ENCODE measurements at regions not wholly inside any gene's neighbourhood (a gene's known extent, or its start where the extent isn't known, plus 50 kb on each side); places are given as distances from the start of the nearest gene placed in this dataset.

DNA sequence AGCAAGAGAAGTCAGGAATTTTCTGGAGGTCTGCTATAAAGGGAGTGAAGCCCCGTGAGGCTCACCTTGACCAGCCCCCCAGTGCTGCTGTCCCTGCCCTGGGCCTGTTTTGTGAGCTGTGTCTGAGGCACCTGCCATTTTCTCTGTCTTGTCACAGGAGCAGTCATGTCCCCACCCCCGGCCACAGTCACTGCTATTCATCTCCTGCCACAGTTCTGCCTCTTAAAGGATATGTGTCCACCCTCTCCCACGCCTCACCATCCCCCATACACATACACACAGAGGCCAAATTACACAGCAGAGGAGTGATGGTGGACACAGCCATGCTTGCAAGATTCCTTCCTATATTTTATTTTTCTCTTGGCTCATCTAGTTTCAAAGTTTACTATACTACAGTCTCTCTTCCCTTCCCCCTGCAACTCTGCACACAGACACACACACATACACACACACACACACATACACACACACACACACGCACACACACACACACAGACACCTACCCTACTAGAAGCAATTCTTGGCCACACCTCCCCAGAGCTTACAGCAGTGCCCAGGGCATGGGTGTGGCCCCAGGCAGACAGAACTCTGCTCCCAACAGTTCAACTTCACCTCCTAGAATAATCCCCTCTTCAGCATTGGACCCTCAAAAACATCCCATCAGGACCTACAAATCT is 68.7 kb upstream of the TAB2 start:
- no peak overlapping the region for H3K4me3 ChIP-seq (ENCODE audit: low read depth, low read length, poor library complexity, severe bottlenecking)
- H3K4me1 ChIP-seq (ENCODE audit: insufficient read depth, low read length, severe bottlenecking) = no peaks in the 10 kb centered on the region
- no peaks in the 10 kb centered on the region for H4K20me1 ChIP-seq (ENCODE audit: insufficient read depth, low read length)
- H3K9ac ChIP-seq (ENCODE audit: low read length) = no peak overlapping the region
- H3F3A ChIP-seq (ENCODE audit: insufficient read depth, low read length) = no peaks in the 10 kb centered on the region
- no peak overlapping the region for H3K27ac ChIP-seq (ENCODE audit: low read depth, low read length, poor library complexity, severe bottlenecking)
- H3K36me3 ChIP-seq (ENCODE audit: insufficient read depth, low read length) = no peaks in the 10 kb centered on the region
- no peaks in the 10 kb centered on the region for H3K9me2 ChIP-seq (ENCODE audit: low read depth, low read length)
- no peak overlapping the region for H2AFZ ChIP-seq (ENCODE audit: low read length)
- no peak overlapping the region for H3K4me2 ChIP-seq (ENCODE audit: low read length)
- no peaks in the 10 kb centered on the region for H3K79me2 ChIP-seq (ENCODE audit: insufficient read depth, low read length)
- peaks cover 13% of the 10 kb centered on the region; the same call in 1 of the 2 replicates for H3K27me3 ChIP-seq (ENCODE audit: insufficient read depth, low read length)
- TF ChIP-seq EZH2 (IDR thresholded peaks at IDR 0.05; ENCODE audit: borderline replicate concordance, low read length) = no peak
- TF ChIP-seq, protein P1, sequence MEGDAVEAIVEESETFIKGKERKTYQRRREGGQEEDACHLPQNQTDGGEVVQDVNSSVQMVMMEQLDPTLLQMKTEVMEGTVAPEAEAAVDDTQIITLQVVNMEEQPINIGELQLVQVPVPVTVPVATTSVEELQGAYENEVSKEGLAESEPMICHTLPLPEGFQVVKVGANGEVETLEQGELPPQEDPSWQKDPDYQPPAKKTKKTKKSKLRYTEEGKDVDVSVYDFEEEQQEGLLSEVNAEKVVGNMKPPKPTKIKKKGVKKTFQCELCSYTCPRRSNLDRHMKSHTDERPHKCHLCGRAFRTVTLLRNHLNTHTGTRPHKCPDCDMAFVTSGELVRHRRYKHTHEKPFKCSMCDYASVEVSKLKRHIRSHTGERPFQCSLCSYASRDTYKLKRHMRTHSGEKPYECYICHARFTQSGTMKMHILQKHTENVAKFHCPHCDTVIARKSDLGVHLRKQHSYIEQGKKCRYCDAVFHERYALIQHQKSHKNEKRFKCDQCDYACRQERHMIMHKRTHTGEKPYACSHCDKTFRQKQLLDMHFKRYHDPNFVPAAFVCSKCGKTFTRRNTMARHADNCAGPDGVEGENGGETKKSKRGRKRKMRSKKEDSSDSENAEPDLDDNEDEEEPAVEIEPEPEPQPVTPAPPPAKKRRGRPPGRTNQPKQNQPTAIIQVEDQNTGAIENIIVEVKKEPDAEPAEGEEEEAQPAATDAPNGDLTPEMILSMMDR (IDR thresholded peaks at IDR 0.05; ENCODE audit: low read length) = no peak
- no peaks in the 10 kb centered on the region for H3K9me3 ChIP-seq (ENCODE audit: low read length)

DNA sequence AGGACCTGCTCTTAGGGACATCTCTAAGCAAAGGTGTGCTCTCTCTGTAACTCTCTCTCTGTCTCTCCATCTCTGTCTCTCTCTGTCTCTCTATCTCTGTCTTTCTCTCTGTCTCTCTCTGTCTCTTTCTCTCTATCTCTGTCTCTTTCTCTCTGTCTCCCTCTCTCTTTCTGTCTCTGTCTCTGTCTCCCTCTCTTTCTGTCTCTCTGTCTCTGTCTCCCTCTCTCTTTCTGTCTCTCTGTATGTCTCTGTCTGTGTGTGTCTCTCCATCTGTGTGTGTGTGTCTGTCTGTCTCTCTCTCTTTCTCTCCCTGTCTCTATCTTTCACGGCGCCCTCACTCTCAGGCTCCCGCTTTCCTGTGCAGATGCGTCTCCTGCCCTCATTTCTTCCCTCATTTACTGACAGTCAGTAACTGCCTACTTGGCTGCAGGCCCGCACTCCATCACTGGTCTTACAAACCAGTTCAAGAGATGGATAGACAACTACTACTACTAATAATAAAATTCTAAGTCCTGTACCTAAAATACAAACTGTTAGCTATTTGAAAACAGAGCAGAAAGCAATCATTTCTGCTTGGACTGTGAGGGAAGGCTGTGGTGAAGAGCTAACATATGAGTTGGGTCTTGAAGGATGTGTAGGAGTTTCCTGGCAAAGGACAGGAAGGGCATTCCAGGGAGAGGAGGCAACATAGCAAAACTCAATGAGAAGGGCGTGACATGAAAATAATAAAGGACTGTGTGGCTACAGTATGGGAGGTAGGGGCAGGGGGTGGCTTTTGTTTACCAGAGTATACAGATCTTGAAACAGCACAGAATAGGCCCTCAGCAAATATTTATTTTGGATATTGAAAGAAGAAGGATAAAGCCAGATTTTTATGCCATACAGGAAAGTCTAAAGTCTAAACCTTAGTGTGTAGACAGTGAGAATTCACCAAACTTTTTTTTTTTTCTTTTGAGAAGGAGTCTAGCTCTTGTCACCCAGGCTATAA is 67.8 kb upstream of the TAB2 start:
- H3K79me2 ChIP-seq (ENCODE audit: insufficient read depth, low read length) = no peaks in the 10 kb centered on the region
- H3K9me2 ChIP-seq (ENCODE audit: low read depth, low read length) = no peaks in the 10 kb centered on the region
- H3K27me3 ChIP-seq (ENCODE audit: insufficient read depth, low read length) = 0 out of 2 replicates have a peak, but pooled peaks cover 8% of the 10 kb centered on the region
- H3K9me3 ChIP-seq (ENCODE audit: low read length) = no peaks in the 10 kb centered on the region
- no peaks in the 10 kb centered on the region for H3F3A ChIP-seq (ENCODE audit: insufficient read depth, low read length)
- no peak overlapping the region for H2AFZ ChIP-seq (ENCODE audit: low read length)
- no peak overlapping the region for H3K27ac ChIP-seq (ENCODE audit: low read depth, low read length, poor library complexity, severe bottlenecking)
- TF ChIP-seq EZH2 (IDR thresholded peaks at IDR 0.05; ENCODE audit: borderline replicate concordance, low read length) = no peak
- TF ChIP-seq, protein P1 (IDR thresholded peaks at IDR 0.05; ENCODE audit: low read length) = no peak
- no peak overlapping the region for H3K9ac ChIP-seq (ENCODE audit: low read length)
- H3K4me1 ChIP-seq (ENCODE audit: insufficient read depth, low read length, severe bottlenecking) = no peaks in the 10 kb centered on the region
- H3K36me3 ChIP-seq (ENCODE audit: insufficient read depth, low read length) = no peaks in the 10 kb centered on the region
- no peak overlapping the region for H3K4me3 ChIP-seq (ENCODE audit: low read depth, low read length, poor library complexity, severe bottlenecking)
- no peaks in the 10 kb centered on the region for H4K20me1 ChIP-seq (ENCODE audit: insufficient read depth, low read length)
- no peak overlapping the region for H3K4me2 ChIP-seq (ENCODE audit: low read length)

DNA sequence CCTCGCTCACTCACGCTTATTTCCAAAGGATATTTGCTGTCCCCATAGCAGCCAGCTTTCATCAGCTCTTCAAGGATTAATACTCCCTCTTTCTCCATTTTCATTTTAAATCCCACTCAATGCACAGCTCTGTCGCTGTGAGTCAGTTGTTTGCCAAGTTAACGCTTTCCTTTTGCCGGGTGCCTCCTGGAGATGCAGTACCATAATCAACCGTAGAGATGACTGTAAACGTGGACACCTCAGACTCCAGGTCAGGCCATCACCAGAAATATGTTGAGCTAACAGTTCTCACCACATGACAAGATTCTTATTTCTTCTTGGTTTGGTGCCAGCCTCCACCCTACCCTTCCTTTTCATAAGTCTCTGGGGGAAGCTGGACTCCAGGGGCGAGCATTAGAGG is 66.6 kb upstream of the TAB2 start:
- Histone ChIP-seq H3K27me3 (ENCODE audit: insufficient read depth, low read length) (0 out of 2 replicates have a peak, but pooled peaks cover 5% of the 10 kb centered on the region), H3K4me2 (ENCODE audit: low read length) (no peak overlapping the region), H3K9me3 (ENCODE audit: low read length) (no peaks in the 10 kb centered on the region), H4K20me1 (ENCODE audit: insufficient read depth, low read length) (no peaks in the 10 kb centered on the region), H3K9me2 (ENCODE audit: low read depth, low read length) (no peaks in the 10 kb centered on the region), H3K79me2 (ENCODE audit: insufficient read depth, low read length) (no peaks in the 10 kb centered on the region), H3K36me3 (ENCODE audit: insufficient read depth, low read length) (no peaks in the 10 kb centered on the region), H3K4me1 (ENCODE audit: insufficient read depth, low read length, severe bottlenecking) (no peaks in the 10 kb centered on the region), H2AFZ (ENCODE audit: low read length) (no peak overlapping the region), H3K27ac (ENCODE audit: low read depth, low read length, poor library complexity, severe bottlenecking) (no peak overlapping the region), H3K9ac (ENCODE audit: low read length) (no peak overlapping the region), H3F3A (ENCODE audit: insufficient read depth, low read length) (no peaks in the 10 kb centered on the region), H3K4me3 (ENCODE audit: low read depth, low read length, poor library complexity, severe bottlenecking) (no peak overlapping the region)
- no peak for TF ChIP-seq EZH2 (IDR thresholded peaks at IDR 0.05; ENCODE audit: borderline replicate concordance, low read length)
- TF ChIP-seq, protein P1 (IDR thresholded peaks at IDR 0.05; ENCODE audit: low read length) = no peak
